ENCODE measurements at regions not wholly inside any gene's neighbourhood (a gene's known extent, or its start where the extent isn't known, plus 50 kb on each side); places are given as distances from the start of the nearest gene placed in this dataset.
A peak's percentile ranks its signal among the peaks of the same experiment; 100 is the strongest.

GRCh38 chr3:82055792-82056191, 294.3 kb upstream of the GBE1 start:
- CTCF ChIA-PET: interaction anchor here (1.4 kb wide), 1 partner anchor 10 kb away, joined by 4 read pairs; no protein-coding TSS in a partner anchor
- no peak for FAIRE-seq
- Histone ChIP-seq H3K4me3 (no peak overlapping the region), H3K9me3 (no peaks in the 10 kb centered on the region), H3K4me1 (peaks cover 17% of the 10 kb centered on the region; the same call in 2 of the 3 replicates), H3K4me2 (peak overlapping the region; percentile 5; the same call in 2 of the 3 replicates), H3K27ac (no peak overlapping the region)
- peak in 1 of 2 experiments; percentile 7 for DNase-seq (ENCODE audit: low read depth in 1 of 2, low spot score in 1 of 2)
- WGBS (ENCODE audit: missing lambda C conversion rate): 22% methylated on average over 3 of the region's 3 CpGs
- ATAC-seq: peak in 1 of 2 experiments; percentile 52; a peak in 2 of 6 replicates
- POLR2A ChIA-PET: no interaction called here
- TF ChIP-seq, protein P1, sequence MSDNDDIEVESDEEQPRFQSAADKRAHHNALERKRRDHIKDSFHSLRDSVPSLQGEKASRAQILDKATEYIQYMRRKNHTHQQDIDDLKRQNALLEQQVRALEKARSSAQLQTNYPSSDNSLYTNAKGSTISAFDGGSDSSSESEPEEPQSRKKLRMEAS (IDR thresholded peaks at IDR 0.05): no peak
- TF ChIP-seq GATA3 (IDR thresholded peaks at IDR 0.05; ENCODE audit: borderline replicate concordance): no peak
- no peak for TF ChIP-seq USF2 (IDR thresholded peaks at IDR 0.05)
- TF ChIP-seq, protein P2, sequence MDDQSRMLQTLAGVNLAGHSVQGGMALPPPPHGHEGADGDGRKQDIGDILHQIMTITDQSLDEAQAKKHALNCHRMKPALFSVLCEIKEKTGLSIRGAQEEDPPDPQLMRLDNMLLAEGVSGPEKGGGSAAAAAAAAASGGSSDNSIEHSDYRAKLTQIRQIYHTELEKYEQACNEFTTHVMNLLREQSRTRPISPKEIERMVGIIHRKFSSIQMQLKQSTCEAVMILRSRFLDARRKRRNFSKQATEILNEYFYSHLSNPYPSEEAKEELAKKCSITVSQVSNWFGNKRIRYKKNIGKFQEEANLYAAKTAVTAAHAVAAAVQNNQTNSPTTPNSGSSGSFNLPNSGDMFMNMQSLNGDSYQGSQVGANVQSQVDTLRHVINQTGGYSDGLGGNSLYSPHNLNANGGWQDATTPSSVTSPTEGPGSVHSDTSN (IDR thresholded peaks at IDR 0.05): no peak
- TF ChIP-seq, protein P3, sequence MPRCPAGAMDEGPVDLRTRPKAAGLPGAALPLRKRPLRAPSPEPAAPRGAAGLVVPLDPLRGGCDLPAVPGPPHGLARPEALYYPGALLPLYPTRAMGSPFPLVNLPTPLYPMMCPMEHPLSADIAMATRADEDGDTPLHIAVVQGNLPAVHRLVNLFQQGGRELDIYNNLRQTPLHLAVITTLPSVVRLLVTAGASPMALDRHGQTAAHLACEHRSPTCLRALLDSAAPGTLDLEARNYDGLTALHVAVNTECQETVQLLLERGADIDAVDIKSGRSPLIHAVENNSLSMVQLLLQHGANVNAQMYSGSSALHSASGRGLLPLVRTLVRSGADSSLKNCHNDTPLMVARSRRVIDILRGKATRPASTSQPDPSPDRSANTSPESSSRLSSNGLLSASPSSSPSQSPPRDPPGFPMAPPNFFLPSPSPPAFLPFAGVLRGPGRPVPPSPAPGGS (IDR thresholded peaks at IDR 0.05): no peak
- no peak for TF ChIP-seq CHD2 (IDR thresholded peaks at IDR 0.05; ENCODE audit: low read length, partially characterized antibody)
- no peak for TF ChIP-seq JUNB (IDR thresholded peaks at IDR 0.05)
- TF ChIP-seq KDM5A (IDR thresholded peaks at IDR 0.05): no peak
- TF ChIP-seq, protein P4, sequence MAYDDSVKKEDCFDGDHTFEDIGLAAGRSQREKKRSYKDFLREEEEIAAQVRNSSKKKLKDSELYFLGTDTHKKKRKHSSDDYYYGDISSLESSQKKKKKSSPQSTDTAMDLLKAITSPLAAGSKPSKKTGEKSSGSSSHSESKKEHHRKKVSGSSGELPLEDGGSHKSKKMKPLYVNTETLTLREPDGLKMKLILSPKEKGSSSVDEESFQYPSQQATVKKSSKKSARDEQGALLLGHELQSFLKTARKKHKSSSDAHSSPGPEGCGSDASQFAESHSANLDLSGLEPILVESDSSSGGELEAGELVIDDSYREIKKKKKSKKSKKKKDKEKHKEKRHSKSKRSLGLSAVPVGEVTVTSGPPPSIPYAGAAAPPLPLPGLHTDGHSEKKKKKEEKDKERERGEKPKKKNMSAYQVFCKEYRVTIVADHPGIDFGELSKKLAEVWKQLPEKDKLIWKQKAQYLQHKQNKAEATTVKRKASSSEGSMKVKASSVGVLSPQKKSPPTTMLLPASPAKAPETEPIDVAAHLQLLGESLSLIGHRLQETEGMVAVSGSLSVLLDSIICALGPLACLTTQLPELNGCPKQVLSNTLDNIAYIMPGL (CRISPR knock-in tag; IDR thresholded peaks at IDR 0.05; ENCODE audit: borderline replicate concordance): no peak
- TF ChIP-seq NR3C1 (IDR thresholded peaks at IDR 0.05): no peak
- TF ChIP-seq ZFP36 (IDR thresholded peaks at IDR 0.05; ENCODE audit: borderline replicate concordance, partially characterized antibody): no peak
- no peak for TF ChIP-seq FOSB (CRISPR knock-in tag; IDR thresholded peaks at IDR 0.05)
- no peak for TF ChIP-seq RARB (CRISPR knock-in tag; IDR thresholded peaks at IDR 0.05)
- TF ChIP-seq KDM1A (IDR thresholded peaks at IDR 0.05; ENCODE audit: low read depth): no peak
- TF ChIP-seq BHLHE40 (IDR thresholded peaks at IDR 0.05; ENCODE audit: low read depth, low read length): no peak
- TF ChIP-seq CTCF (IDR thresholded peaks at IDR 0.05): no peak

DNA sequence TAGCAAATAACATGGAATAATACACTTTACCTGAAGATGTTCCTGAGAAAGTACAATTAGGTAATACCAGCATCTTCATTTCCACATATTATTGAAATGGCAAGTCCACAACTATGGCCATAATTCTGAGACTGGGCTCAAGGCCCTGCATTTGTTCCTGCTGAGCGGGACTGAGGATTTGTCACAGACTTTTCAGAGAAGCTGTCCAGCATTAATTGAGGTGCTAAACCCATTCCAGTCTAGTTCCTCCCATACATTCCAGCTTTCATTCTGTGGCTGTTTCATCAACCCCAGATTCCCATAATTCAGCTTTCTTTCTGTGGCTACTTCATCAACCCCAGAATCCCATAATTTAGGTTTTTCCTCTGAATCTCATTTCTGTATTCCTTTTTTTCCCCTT, 293.4 kb upstream of the GBE1 start:
- Histone ChIP-seq H3K4me3 (no peak overlapping the region), H3K27ac (no peak overlapping the region), H3K4me2 (no peak overlapping the region), H3K4me1 (peaks cover 17% of the 10 kb centered on the region; the same call in 2 of the 3 replicates), H3K9me3 (no peaks in the 10 kb centered on the region)
- CTCF ChIA-PET: interaction anchor here (1.4 kb wide), 1 partner anchor 11 kb away, joined by 4 read pairs; no protein-coding TSS in a partner anchor
- DNase-seq (ENCODE audit: low read depth in 1 of 2, low spot score in 1 of 2) (no peak), ATAC-seq (no peak), FAIRE-seq (no peak)
- WGBS (ENCODE audit: missing lambda C conversion rate): 83% methylated on average over 1 of the region's 1 CpG
- POLR2A ChIA-PET: no interaction called here
- TF ChIP-seq, protein P2 (IDR thresholded peaks at IDR 0.05): no peak
- TF ChIP-seq MYC (IDR thresholded peaks at IDR 0.05; ENCODE audit: borderline replicate concordance, low read length): no peak
- no peak for TF ChIP-seq JUN (IDR thresholded peaks at IDR 0.05)
- no peak for TF ChIP-seq FOXS1 (CRISPR knock-in tag; IDR thresholded peaks at IDR 0.05)
- no peak for TF ChIP-seq TFCP2L1 (CRISPR knock-in tag; IDR thresholded peaks at IDR 0.05)
- TF ChIP-seq MAFK (IDR thresholded peaks at IDR 0.05; ENCODE audit: partially characterized antibody): no peak
- no peak for TF ChIP-seq GATA3 (IDR thresholded peaks at IDR 0.05; ENCODE audit: borderline replicate concordance)
- no peak for TF ChIP-seq ZC3H11A (IDR thresholded peaks at IDR 0.05)
- TF ChIP-seq PHF8 (IDR thresholded peaks at IDR 0.05; ENCODE audit: borderline replicate concordance, low read depth): no peak
